HPDE6-E6E7 (cell line): ENCODE measurements at regions not wholly inside any gene's neighbourhood (a gene's known extent, or its start where the extent isn't known, plus 50 kb on each side); places are given as distances from the start of the nearest gene placed in this dataset.
A peak's percentile ranks its signal among the peaks of the same experiment; 100 is the strongest.

Experiments
- DNase-seq: peaks from one replicate; pipeline ENCODE4 v3.0.0; 2011; ENCODE audit warnings: missing footprints; ENCODE audit errors: extremely low spot score

GRCh38 chr2:15840148-15840547 is 100.2 kb upstream of the MYCN start:
- peak; percentile 44 for DNase-seq

- no peak for DNase-seq
Measured at GRCh38 chr2:15840969-15841368, 99.4 kb upstream of the MYCN start.

GRCh38 chr2:15841776-15842560 is 98.4 kb upstream of the MYCN start:
- no peak for DNase-seq

GRCh38 chr2:15842758-15843666 is 97.3 kb upstream of the MYCN start:
- DNase-seq: no peak

GRCh38 chr2:15844211-15844801 is 96.0 kb upstream of the MYCN start:
- no peak for DNase-seq

- no peak for DNase-seq
Measured at GRCh38 chr2:15845294-15845693, 95.1 kb upstream of the MYCN start.

- no peak for DNase-seq
Measured at GRCh38 chr2:15845737-15846405, 94.5 kb upstream of the MYCN start.

GRCh38 chr2:15846626-15847025 is 93.7 kb upstream of the MYCN start:
- DNase-seq: no peak

- no peak for DNase-seq
Measured at GRCh38 chr2:15850534-15850933, 89.8 kb upstream of the MYCN start.

GRCh38 chr2:15851076-15851693 is 89.2 kb upstream of the MYCN start:
- no peak for DNase-seq

GRCh38 chr2:15852811-15853210 is 87.5 kb upstream of the MYCN start:
- no peak for DNase-seq

- no peak for DNase-seq
Measured at GRCh38 chr2:15853903-15854302, 86.4 kb upstream of the MYCN start.

GRCh38 chr2:15855766-15856260 is 84.5 kb upstream of the MYCN start:
- no peak for DNase-seq

GRCh38 chr2:15856318-15856717 is 84.0 kb upstream of the MYCN start:
- DNase-seq: no peak

- no peak for DNase-seq
Measured at GRCh38 chr2:15858466-15858865, 81.9 kb upstream of the MYCN start.

- no peak for DNase-seq
Measured at GRCh38 chr2:15860051-15860663, 80.2 kb upstream of the MYCN start.

GRCh38 chr2:15860760-15861159 is 79.6 kb upstream of the MYCN start:
- DNase-seq: no peak

GRCh38 chr2:15861172-15861822 is 79.1 kb upstream of the MYCN start:
- DNase-seq: no peak

GRCh38 chr2:15861898-15862297 is 78.5 kb upstream of the MYCN start:
- DNase-seq: no peak

GRCh38 chr2:15863089-15863488 is 77.3 kb upstream of the MYCN start:
- DNase-seq: no peak
